Gastroesophageal sphincter (tissue), 4 donors: ENCODE measurements at regions not wholly inside any gene's neighbourhood (a gene's known extent, or its start where the extent isn't known, plus 50 kb on each side); places are given as distances from the start of the nearest gene placed in this dataset.

Experiments used
- ATAC-seq: fragments of 150-250 bp; one replicate; pipeline ENCODE4 v1.9.1; 2016; ENCODE audit warnings: mild to moderate bottlenecking, moderate library complexity
- H3K27ac ChIP-seq, 4 donors: fragments of 200-600 bp; sonication (generic) in 3 of 4; 1 replicate in 3 of 4; 2 replicates in 1 of 4; pipeline ENCODE4 v1.5.1; 2016 to 2019
- H3K27me3 ChIP-seq: fragments of 200-600 bp; sonication (generic); one replicate; pipeline ENCODE4 v1.5.1; 2019
- H3K36me3 ChIP-seq, 2 donors: fragments of 200-600 bp; sonication (generic); one replicate each; pipeline ENCODE4 v1.5.1; 2019; ENCODE audit warnings: control low read depth in 1 of 2
- H3K4me1 ChIP-seq, 3 donors: fragments of 200-600 bp; sonication (generic); 1 replicate in 2 of 3; 2 replicates in 1 of 3; pipeline ENCODE4 v1.5.1; 2016 to 2019; ENCODE audit warnings: control low read depth in 2 of 3
- H3K4me3 ChIP-seq, 2 donors: fragments of 200-600 bp; sonication (generic); one replicate each; pipeline ENCODE4 v1.5.1; 2019; ENCODE audit warnings: mild to moderate bottlenecking in 1 of 2, moderate library complexity in 1 of 2
- H3K9me3 ChIP-seq, 3 donors: fragments of 200-600 bp; sonication (generic); one replicate each; pipeline ENCODE4 v1.5.1; 2017 to 2019; ENCODE audit warnings: control low read depth in 2 of 3
- EP300 ChIP-seq: sonication (generic); formaldehyde crosslinking; IDR thresholded peaks from one replicate; pipeline ENCODE4 v1.6.1; 2017; ENCODE audit warnings: antibody characterized with exemption, mild to moderate bottlenecking
- POLR2A ChIP-seq, 2 donors: fragments of 450-650 bp; IDR thresholded peaks; one replicate each; pipeline ENCODE4 v1.6.1; 2017; ENCODE audit warnings: antibody characterized with exemption in 2 of 2, mild to moderate bottlenecking in 2 of 2, moderate library complexity in 1 of 2
- POLR2AphosphoS5 ChIP-seq: sonication (generic); formaldehyde crosslinking; IDR thresholded peaks from one replicate; pipeline ENCODE4 v1.6.1; 2017; ENCODE audit warnings: antibody characterized with exemption
- WGBS, 2 donors: methylation state at CpG; one replicate each; pipeline ENCODE4 v1.1.5; 2018; ENCODE audit warnings: low coverage in 1 of 2; 5-methylcytosine and 5-hydroxymethylcytosine counted together
- TF ChIP-seq, protein P1 (sequence below), 4 experiments: fragments of 200-600 bp in 2 of 4; fragments of 450-650 bp in 2 of 4; sonication (generic) in 1 of 4; IDR thresholded peaks; one replicate each; pipeline ENCODE4 v1.5.1; 2017 to 2019; ENCODE audit warnings: antibody characterized with exemption in 4 of 4, mild to moderate bottlenecking in 2 of 4, moderate library complexity in 2 of 4

DNA sequence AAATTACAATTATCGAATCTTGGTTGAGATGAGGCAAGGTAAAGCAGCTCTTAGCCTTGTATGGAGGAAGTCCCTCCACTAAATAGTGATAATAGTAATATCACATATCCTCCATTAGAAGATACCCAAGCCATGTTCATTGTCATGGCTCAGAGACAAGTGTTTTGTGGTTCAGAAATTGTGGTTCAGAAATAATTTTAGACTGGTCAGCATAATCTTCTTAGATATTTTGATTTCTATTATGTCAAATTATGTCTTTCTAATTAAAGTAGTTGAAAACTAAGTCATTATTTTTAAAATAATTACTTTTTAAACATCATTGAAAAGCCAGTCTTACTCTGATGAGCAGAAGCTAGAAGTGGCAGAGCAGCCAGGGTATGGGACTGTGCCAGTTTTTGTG is 507.7 kb downstream of the HTR7 start:
- Histone ChIP-seq H3K4me1 (no peaks in the 10 kb centered on the region), H3K27ac (no peak overlapping the region), H3K27me3 (no peaks in the 10 kb centered on the region), H3K36me3 (no peaks in the 10 kb centered on the region), H3K4me3 (no peak overlapping the region), H3K9me3 (no peaks in the 10 kb centered on the region)
- WGBS, 2 donors: 100% methylated on average over 1 of the region's 1 CpG
- ATAC-seq: no peak
- TF ChIP-seq POLR2AphosphoS5: no peak
- TF ChIP-seq EP300: no peak

- WGBS, 2 donors: 64 to 73% methylated on average over 7 of the region's 7 CpGs
- Histone ChIP-seq H3K36me3 (no peaks in the 10 kb centered on the region), H3K27me3 (no peaks in the 10 kb centered on the region), H3K4me3 (no peak overlapping the region), H3K9me3 (no peaks in the 10 kb centered on the region), H3K27ac (no peak overlapping the region), H3K4me1 (no peaks in the 10 kb centered on the region)
- TF ChIP-seq POLR2A (IDR thresholded peaks at IDR 0.05) (no peak), POLR2AphosphoS5 (no peak)
- ATAC-seq: no peak
These were observed 505.6 kb downstream of the HTR7 start for GRCh38 chr10:90352288-90352687.

DNA sequence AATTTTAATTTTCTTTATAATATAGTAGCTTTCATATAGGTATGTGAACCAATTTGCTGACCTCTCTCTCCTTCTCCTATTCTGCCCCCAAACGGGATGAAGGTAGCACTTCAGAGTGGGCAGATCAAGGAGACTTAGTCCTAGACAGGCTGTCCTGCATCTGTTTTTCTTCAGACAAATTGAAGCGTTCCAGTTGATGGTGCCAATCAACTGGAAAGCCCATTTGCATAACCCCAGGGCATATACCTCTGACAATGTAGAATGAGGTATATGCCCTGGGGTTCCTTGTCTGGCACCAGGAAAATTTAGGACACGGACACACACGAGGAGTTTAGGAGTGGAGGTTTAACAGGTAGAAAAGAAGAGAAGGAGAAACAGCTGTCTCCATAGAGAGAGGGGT is 502.9 kb downstream of the HTR7 start:
- TF ChIP-seq POLR2AphosphoS5: no peak
- TF ChIP-seq POLR2A (IDR thresholded peaks at IDR 0.05): no peak
- TF ChIP-seq, protein P1, sequence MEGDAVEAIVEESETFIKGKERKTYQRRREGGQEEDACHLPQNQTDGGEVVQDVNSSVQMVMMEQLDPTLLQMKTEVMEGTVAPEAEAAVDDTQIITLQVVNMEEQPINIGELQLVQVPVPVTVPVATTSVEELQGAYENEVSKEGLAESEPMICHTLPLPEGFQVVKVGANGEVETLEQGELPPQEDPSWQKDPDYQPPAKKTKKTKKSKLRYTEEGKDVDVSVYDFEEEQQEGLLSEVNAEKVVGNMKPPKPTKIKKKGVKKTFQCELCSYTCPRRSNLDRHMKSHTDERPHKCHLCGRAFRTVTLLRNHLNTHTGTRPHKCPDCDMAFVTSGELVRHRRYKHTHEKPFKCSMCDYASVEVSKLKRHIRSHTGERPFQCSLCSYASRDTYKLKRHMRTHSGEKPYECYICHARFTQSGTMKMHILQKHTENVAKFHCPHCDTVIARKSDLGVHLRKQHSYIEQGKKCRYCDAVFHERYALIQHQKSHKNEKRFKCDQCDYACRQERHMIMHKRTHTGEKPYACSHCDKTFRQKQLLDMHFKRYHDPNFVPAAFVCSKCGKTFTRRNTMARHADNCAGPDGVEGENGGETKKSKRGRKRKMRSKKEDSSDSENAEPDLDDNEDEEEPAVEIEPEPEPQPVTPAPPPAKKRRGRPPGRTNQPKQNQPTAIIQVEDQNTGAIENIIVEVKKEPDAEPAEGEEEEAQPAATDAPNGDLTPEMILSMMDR (IDR thresholded peaks at IDR 0.05): no peak
- TF ChIP-seq EP300: no peak
- no peak for ATAC-seq
- H3K36me3 ChIP-seq: no peaks in the 10 kb centered on the region
- no peaks in the 10 kb centered on the region for H3K9me3 ChIP-seq
- no peaks in the 10 kb centered on the region for H3K4me1 ChIP-seq
- no peaks in the 10 kb centered on the region for H3K27me3 ChIP-seq
- H3K27ac ChIP-seq: no peak overlapping the region
- 73 to 84% methylated on average over 2 to 3 of the region's 4 CpGs for WGBS, 2 donors
- no peak overlapping the region for H3K4me3 ChIP-seq

DNA sequence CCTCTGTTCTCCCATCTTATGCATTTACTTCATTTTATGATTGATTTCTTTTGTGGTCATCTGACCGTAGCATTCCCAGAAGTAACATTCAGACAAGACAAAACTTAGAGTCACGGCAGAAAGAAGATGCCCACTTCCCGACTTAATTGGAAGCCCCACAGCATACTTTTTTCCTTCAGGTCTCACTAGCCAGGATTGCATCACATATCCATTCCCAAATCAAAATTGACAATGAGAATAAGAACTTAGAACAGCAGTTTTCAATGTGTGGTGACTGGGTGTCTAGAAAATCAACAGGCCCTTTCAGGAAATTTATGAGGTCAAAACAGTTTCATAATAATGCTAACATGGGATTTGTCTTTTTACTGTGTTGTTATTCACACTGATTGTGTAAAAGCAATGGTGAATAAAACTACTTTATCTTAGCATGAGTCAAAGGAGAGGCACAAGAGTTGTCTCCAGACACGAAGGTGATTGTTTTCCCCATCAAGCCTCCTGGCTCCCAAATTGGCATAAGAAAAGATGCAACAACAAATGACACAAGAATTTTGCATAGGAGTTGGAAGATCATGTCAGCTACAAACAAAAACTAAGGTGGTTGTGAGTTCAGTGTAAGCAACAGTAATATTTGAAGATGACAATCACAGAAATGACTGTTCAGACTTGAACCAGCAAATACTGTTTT is 493.9 kb downstream of the HTR7 start:
- ATAC-seq: no peak
- 71 to 75% methylated on average over 3 to 4 of the region's 4 CpGs for WGBS, 2 donors

GRCh38 chr10:90372451-90372850 is 485.4 kb downstream of the HTR7 start:
- WGBS, 2 donors: 44 to 60% methylated on average over 2 of the region's 2 CpGs
- no peaks in the 10 kb centered on the region for H3K4me1 ChIP-seq
- TF ChIP-seq, protein P1 (IDR thresholded peaks at IDR 0.05): no peak
- TF ChIP-seq POLR2A (IDR thresholded peaks at IDR 0.05): no peak
- H3K36me3 ChIP-seq: no peaks in the 10 kb centered on the region
- H3K4me3 ChIP-seq: no peak overlapping the region
- no peak overlapping the region for H3K27ac ChIP-seq
- no peak for ATAC-seq
- H3K9me3 ChIP-seq: no peaks in the 10 kb centered on the region
- H3K27me3 ChIP-seq: no peaks in the 10 kb centered on the region

More for the DNA sequence above, 493.9 kb downstream of the HTR7 start:
- no peaks in the 10 kb centered on the region for H3K36me3 ChIP-seq
- H3K4me3 ChIP-seq: no peak overlapping the region
- H3K4me1 ChIP-seq: no peaks in the 10 kb centered on the region
- TF ChIP-seq POLR2AphosphoS5 (no peak), EP300 (no peak), POLR2A (IDR thresholded peaks at IDR 0.05) (no peak)
- TF ChIP-seq, protein P1 (IDR thresholded peaks at IDR 0.05): no peak
- H3K9me3 ChIP-seq: no peaks in the 10 kb centered on the region
- no peaks in the 10 kb centered on the region for H3K27me3 ChIP-seq
- no peak overlapping the region for H3K27ac ChIP-seq

DNA sequence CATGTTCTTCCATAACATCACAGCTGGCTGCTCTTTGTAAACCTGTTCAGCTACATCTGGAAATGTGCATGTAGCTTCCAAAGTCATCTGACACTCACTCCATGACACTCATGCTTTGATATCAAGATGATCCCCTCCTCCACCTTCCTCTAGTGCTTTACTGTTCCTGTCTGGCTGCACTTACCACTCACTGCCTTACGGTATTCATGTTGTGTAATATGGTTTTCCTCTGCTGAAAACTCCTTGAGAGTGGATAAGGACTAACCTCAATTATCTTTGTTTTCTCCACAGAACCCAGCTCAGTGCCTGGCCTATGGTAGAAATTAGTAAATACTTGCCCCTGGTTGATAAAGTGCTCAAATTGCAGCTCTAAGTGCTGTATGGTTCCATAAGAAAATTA is 483.9 kb downstream of the HTR7 start:
- Histone ChIP-seq H3K4me3 (no peak overlapping the region), H3K27me3 (peaks cover 3% of the 10 kb centered on the region), H3K4me1 (no peaks in the 10 kb centered on the region), H3K27ac (no peak overlapping the region), H3K36me3 (no peaks in the 10 kb centered on the region), H3K9me3 (no peaks in the 10 kb centered on the region)
- WGBS, 2 donors: 73 to 100% methylated on average over 1 of the region's 1 CpG
- no peak for ATAC-seq
- TF ChIP-seq POLR2A (IDR thresholded peaks at IDR 0.05): no peak
- TF ChIP-seq EP300: no peak
- TF ChIP-seq POLR2AphosphoS5: no peak
- TF ChIP-seq, protein P1 (IDR thresholded peaks at IDR 0.05): no peak
